Activated T-cell treated with anti-CD3 and anti-CD28 coated beads, Interleukin-2, amount 50 U/mL, for 24 hours (primary cell): ENCODE measurements at regions not wholly inside any gene's neighbourhood (a gene's known extent, or its start where the extent isn't known, plus 50 kb on each side); places are given as distances from the start of the nearest gene placed in this dataset.

ENCODE experiments used
- DNase-seq: peaks from one replicate; pipeline ENCODE4 v3.0.0-alpha.2; 2020
- H3K27ac Mint-ChIP-seq: 2 replicates; pipeline ENCODE4 v1.8.0; 2020; ENCODE audit warnings: mild to moderate bottlenecking, mixed read lengths
- H3K27me3 Mint-ChIP-seq: 2 replicates; pipeline ENCODE4 v1.8.0; 2020; ENCODE audit warnings: mixed read lengths
- H3K36me3 Mint-ChIP-seq: 2 replicates; pipeline ENCODE4 v1.8.0; 2020; ENCODE audit warnings: low read depth, mixed read lengths
- H3K4me1 Mint-ChIP-seq: 2 replicates; pipeline ENCODE4 v1.8.0; 2020; ENCODE audit warnings: low read depth, mixed read lengths
- H3K4me3 Mint-ChIP-seq: 2 replicates; pipeline ENCODE4 v1.8.0; 2020; ENCODE audit warnings: mild to moderate bottlenecking, moderate library complexity, mixed read lengths
- H3K9me3 Mint-ChIP-seq: 2 replicates; pipeline ENCODE4 v1.8.0; 2020; ENCODE audit warnings: mixed read lengths

GRCh38 chr12:98449584-98449983 is 65.8 kb upstream of the TMPO start:
- peaks cover 12% of the 10 kb centered on the region for H3K4me1 Mint-ChIP-seq

GRCh38 chr12:98453070-98453469 is 62.3 kb upstream of the TMPO start:
- Mint-ChIP-seq H3K27me3 (peaks cover 37% of the 10 kb centered on the region), H3K9me3 (no peaks in the 10 kb centered on the region), H3K4me3 (no peak overlapping the region), H3K27ac (no peak overlapping the region), H3K36me3 (no peaks in the 10 kb centered on the region), H3K4me1 (peaks cover 20% of the 10 kb centered on the region)
- no peak for DNase-seq

More at GRCh38 chr12:98449584-98449983, 65.8 kb upstream of the TMPO start:
- Mint-ChIP-seq H3K27me3 (peaks cover 25% of the 10 kb centered on the region), H3K9me3 (no peaks in the 10 kb centered on the region), H3K4me3 (no peak overlapping the region), H3K27ac (no peak overlapping the region), H3K36me3 (no peaks in the 10 kb centered on the region)
- DNase-seq, result no peak

GRCh38 chr12:98453492-98453891 is 61.9 kb upstream of the TMPO start:
- H3K36me3 Mint-ChIP-seq, result no peaks in the 10 kb centered on the region
- peaks cover 33% of the 10 kb centered on the region for H3K27me3 Mint-ChIP-seq
- H3K27ac Mint-ChIP-seq, result no peak overlapping the region
- H3K9me3 Mint-ChIP-seq, result no peaks in the 10 kb centered on the region
- peaks cover 20% of the 10 kb centered on the region for H3K4me1 Mint-ChIP-seq
- DNase-seq, result no peak
- no peak overlapping the region for H3K4me3 Mint-ChIP-seq

GRCh38 chr12:98456041-98456440 is 59.3 kb upstream of the TMPO start:
- Mint-ChIP-seq H3K4me3 (no peak overlapping the region), H3K36me3 (no peaks in the 10 kb centered on the region), H3K9me3 (no peaks in the 10 kb centered on the region), H3K4me1 (peaks cover 20% of the 10 kb centered on the region), H3K27me3 (peaks cover 30% of the 10 kb centered on the region), H3K27ac (no peak overlapping the region)
- DNase-seq, result no peak

GRCh38 chr12:98456576-98457573 is 58.5 kb upstream of the TMPO start:
- Mint-ChIP-seq H3K27me3 (peaks cover 30% of the 10 kb centered on the region), H3K4me1 (peaks cover 20% of the 10 kb centered on the region), H3K4me3 (peak overlapping the region; percentile 18), H3K36me3 (no peaks in the 10 kb centered on the region), H3K27ac (no peak overlapping the region), H3K9me3 (no peaks in the 10 kb centered on the region)
- peak; percentile 48 for DNase-seq

- Mint-ChIP-seq H3K9me3 (no peaks in the 10 kb centered on the region), H3K4me3 (no peak overlapping the region), H3K27me3 (no peaks in the 10 kb centered on the region), H3K4me1 (peaks cover 32% of the 10 kb centered on the region), H3K36me3 (no peaks in the 10 kb centered on the region), H3K27ac (no peak overlapping the region)
- no peak for DNase-seq
These were observed 51.2 kb upstream of the TMPO start for GRCh38 chr12:98464190-98464589.

GRCh38 chr12:98465505-98465904 is 49.9 kb upstream of the TMPO start:
- no peaks in the 10 kb centered on the region for H3K9me3 Mint-ChIP-seq
- H3K4me1 Mint-ChIP-seq, result peaks cover 33% of the 10 kb centered on the region
- H3K27me3 Mint-ChIP-seq, result no peaks in the 10 kb centered on the region
- DNase-seq, result no peak
- H3K36me3 Mint-ChIP-seq, result no peaks in the 10 kb centered on the region
- H3K27ac Mint-ChIP-seq, result no peak overlapping the region
- H3K4me3 Mint-ChIP-seq, result no peak overlapping the region
